Thyroid gland (tissue), 4 donors: ENCODE measurements at regions not wholly inside any gene's neighbourhood (a gene's known extent, or its start where the extent isn't known, plus 50 kb on each side); places are given as distances from the start of the nearest gene placed in this dataset.

Experiments
- DNase-seq, 2 donors: peaks; one replicate each; pipeline ENCODE4 v3.0.0-alpha.2; 2019
- H3K27ac ChIP-seq, 3 donors: fragments of 200-600 bp; sonication (generic); 1 replicate in 2 of 3; 2 replicates in 1 of 3; pipeline ENCODE4 v1.5.1; 2016 to 2019; ENCODE audit warnings: mild to moderate bottlenecking in 1 of 3, moderate library complexity in 1 of 3
- H3K27me3 ChIP-seq: fragments of 200-600 bp; sonication (generic); one replicate; pipeline ENCODE4 v1.5.1; 2019
- H3K36me3 ChIP-seq, 2 donors: fragments of 200-600 bp; sonication (generic); one replicate each; pipeline ENCODE4 v1.5.1; 2016 to 2019
- H3K4me1 ChIP-seq, 2 donors: fragments of 200-600 bp; sonication (generic); one replicate each; pipeline ENCODE4 v1.5.1; 2017 to 2019
- H3K4me3 ChIP-seq, 3 donors: fragments of 200-600 bp; sonication (generic); replicated peaks in 1 of 3; 1 replicate in 2 of 3; 2 replicates in 1 of 3; pipeline ENCODE4 v1.5.1; 2016; ENCODE audit warnings: mild to moderate bottlenecking in 1 of 3
- H3K9me3 ChIP-seq: fragments of 200-600 bp; sonication (generic); one replicate; pipeline ENCODE4 v1.5.1; 2017
- POLR2A ChIP-seq, 2 donors: fragments of 450-650 bp; IDR thresholded peaks; one replicate each; pipeline ENCODE4 v1.6.1; 2017; ENCODE audit warnings: antibody characterized with exemption in 2 of 2, mild to moderate bottlenecking in 2 of 2, moderate library complexity in 1 of 2
- WGBS, 2 donors: methylation state at CpG; one replicate each; pipeline ENCODE4 v1.1.5; 2017; 5-methylcytosine and 5-hydroxymethylcytosine counted together
- intact Hi-C: fragments of 100-400 bp; cut with DNase I; formaldehyde crosslinking; loops from one replicate; pipeline ENCODE4 v1.15.1; 2023
- TF ChIP-seq, protein P1 (sequence below), 6 experiments: fragments of 200-600 bp in 3 of 6; fragments of 450-650 bp in 3 of 6; sonication (generic) in 3 of 6; IDR thresholded peaks; one replicate each; pipeline ENCODE4 v1.5.1; 2016 to 2019; ENCODE audit warnings: antibody characterized with exemption in 6 of 6, mild to moderate bottlenecking in 2 of 6, inconsistent platforms in 1 of 6, moderate library complexity in 1 of 6

DNA sequence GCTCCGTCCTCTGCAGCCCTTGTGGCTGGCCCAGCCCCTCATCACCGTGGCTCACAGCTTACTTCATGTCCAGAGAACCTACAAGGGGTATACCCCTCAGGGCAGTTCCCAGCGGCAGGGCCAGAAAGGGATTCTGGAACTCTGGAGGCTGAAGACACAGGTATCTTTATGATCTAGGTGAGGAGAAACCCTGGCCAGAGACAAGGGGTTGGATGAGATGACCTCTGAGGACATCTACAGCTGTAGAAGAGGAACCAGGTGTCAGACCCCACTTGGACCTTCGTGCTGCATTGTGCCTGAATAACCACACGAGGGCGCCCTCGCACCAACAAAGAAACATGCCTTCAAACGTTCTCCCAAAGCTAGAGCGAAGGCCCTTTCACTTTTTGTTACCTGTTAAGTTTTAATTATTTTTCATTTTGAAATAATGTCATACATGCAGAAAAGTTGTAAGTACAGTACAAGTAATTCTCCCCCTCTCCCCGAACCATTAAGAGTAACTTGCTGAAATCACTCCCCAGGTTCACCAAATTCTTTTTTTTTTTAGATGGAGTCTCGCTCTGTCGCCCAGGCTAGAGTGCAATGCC is 118.7 kb upstream of the SMAD3 start:
- WGBS, 2 donors: 30 to 37% methylated on average over 11 to 12 of the region's 12 CpGs
- Histone ChIP-seq H3K9me3 (no peaks in the 10 kb centered on the region), H3K4me1 (peaks cover 0 to 4% of the 10 kb centered on the region in 2 donors), H3K27ac (no peak overlapping the region), H3K36me3 (no peaks in the 10 kb centered on the region), H3K27me3 (no peaks in the 10 kb centered on the region), H3K4me3 (no peak overlapping the region)
- DNase-seq: peak; percentile 62 to 74
- TF ChIP-seq, protein P1, sequence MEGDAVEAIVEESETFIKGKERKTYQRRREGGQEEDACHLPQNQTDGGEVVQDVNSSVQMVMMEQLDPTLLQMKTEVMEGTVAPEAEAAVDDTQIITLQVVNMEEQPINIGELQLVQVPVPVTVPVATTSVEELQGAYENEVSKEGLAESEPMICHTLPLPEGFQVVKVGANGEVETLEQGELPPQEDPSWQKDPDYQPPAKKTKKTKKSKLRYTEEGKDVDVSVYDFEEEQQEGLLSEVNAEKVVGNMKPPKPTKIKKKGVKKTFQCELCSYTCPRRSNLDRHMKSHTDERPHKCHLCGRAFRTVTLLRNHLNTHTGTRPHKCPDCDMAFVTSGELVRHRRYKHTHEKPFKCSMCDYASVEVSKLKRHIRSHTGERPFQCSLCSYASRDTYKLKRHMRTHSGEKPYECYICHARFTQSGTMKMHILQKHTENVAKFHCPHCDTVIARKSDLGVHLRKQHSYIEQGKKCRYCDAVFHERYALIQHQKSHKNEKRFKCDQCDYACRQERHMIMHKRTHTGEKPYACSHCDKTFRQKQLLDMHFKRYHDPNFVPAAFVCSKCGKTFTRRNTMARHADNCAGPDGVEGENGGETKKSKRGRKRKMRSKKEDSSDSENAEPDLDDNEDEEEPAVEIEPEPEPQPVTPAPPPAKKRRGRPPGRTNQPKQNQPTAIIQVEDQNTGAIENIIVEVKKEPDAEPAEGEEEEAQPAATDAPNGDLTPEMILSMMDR (IDR thresholded peaks at IDR 0.05): peak; percentile 81 to 97 (median 90)
- no peak for TF ChIP-seq POLR2A (IDR thresholded peaks at IDR 0.05)
- intact Hi-C loops: loop anchor here (5.0 to 10.0 kb wide), 2 partner anchors 361 to 488 kb away; no protein-coding TSS in a partner anchor

DNA sequence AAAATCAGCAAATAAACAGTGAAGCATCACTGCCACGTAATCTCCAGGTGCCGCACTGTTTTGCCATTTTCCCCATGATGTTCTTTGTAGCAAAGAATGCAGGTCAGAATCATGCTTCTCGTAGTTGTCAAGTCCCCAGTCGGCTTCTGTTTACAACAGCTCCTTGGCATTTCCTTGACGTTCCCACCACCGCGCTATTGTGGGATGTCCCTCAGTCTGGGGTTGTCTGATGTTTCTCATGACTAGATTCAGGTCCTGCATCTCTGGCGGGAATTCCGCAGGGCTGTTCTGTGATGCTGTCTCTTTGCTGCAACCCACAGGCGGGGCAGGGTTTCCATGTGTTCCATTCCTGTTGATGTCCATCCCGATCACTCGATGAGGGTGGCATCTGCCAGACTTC is 117.9 kb upstream of the SMAD3 start:
- no peak overlapping the region for H3K27ac ChIP-seq
- intact Hi-C loops: loop anchor here (5.0 to 10.0 kb wide), 2 partner anchors 360 to 487 kb away; no protein-coding TSS in a partner anchor
- H3K27me3 ChIP-seq: no peaks in the 10 kb centered on the region
- WGBS, 2 donors: 92% methylated on average over 12 of the region's 12 CpGs
- no peak overlapping the region for H3K4me3 ChIP-seq
- no peaks in the 10 kb centered on the region for H3K9me3 ChIP-seq
- H3K4me1 ChIP-seq: peaks cover 0 to 4% of the 10 kb centered on the region in 2 donors
- DNase-seq: no peak
- no peaks in the 10 kb centered on the region for H3K36me3 ChIP-seq
- TF ChIP-seq, protein P1 (IDR thresholded peaks at IDR 0.05): no peak
- TF ChIP-seq POLR2A (IDR thresholded peaks at IDR 0.05): no peak

DNA sequence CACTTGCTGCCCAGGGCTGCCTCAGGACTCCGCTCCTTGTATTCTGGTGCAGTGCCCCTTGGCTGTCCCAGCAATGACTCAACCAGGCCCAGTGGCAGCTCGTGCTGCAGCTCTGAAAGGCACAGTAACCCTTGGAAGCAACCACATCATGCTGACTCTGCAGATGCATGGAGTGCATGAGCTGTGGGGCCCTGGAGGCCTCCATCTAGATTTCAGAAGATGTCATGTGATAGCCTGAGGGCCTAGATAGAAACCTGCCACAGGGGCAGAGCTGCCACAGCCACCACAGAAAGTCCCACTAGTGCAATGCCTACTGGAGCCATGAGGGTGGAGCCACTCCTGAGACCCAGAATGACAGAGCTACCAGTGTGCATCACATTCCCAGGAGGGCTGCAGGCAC is 117.1 kb upstream of the SMAD3 start:
- DNase-seq: no peak
- Histone ChIP-seq H3K27ac (no peak overlapping the region), H3K36me3 (no peaks in the 10 kb centered on the region), H3K4me1 (peaks cover 0 to 4% of the 10 kb centered on the region in 2 donors), H3K9me3 (no peaks in the 10 kb centered on the region), H3K4me3 (no peak overlapping the region), H3K27me3 (no peaks in the 10 kb centered on the region)
- TF ChIP-seq, protein P1 (IDR thresholded peaks at IDR 0.05): no peak
- no peak for TF ChIP-seq POLR2A (IDR thresholded peaks at IDR 0.05)
- WGBS, 2 donors: 72 to 74% methylated on average over 2 of the region's 2 CpGs
- intact Hi-C loops: loop anchor here (5.0 to 10.0 kb wide), 2 partner anchors 359 to 487 kb away; no protein-coding TSS in a partner anchor

DNA sequence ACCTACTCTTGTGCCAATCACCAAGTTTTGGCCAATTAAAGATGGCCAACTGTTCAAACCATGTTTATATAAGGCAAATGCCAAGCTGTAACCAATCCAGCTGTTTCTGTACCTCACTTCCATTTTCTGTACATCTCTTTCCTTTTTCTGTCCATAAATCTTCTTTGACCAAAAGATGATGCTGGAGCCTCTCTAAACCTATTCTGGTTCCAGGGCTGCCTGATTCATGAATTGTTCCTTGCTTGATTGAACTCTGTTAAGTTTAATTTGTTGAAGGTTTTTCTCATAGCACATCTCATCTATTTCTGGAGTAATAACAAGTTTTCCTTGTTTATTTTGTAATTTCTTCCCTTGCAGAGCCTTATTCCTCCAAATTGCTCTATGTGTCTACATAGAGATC is 115.3 kb upstream of the SMAD3 start:
- H3K4me1 ChIP-seq: no peaks in the 10 kb centered on the region
- H3K9me3 ChIP-seq: no peaks in the 10 kb centered on the region
- intact Hi-C loops: no loop called here
- TF ChIP-seq, protein P1 (IDR thresholded peaks at IDR 0.05): no peak
- no peak for TF ChIP-seq POLR2A (IDR thresholded peaks at IDR 0.05)
- H3K36me3 ChIP-seq: no peaks in the 10 kb centered on the region
- H3K27ac ChIP-seq: no peak overlapping the region
- no peak for DNase-seq
- no peak overlapping the region for H3K4me3 ChIP-seq
- no peaks in the 10 kb centered on the region for H3K27me3 ChIP-seq

DNA sequence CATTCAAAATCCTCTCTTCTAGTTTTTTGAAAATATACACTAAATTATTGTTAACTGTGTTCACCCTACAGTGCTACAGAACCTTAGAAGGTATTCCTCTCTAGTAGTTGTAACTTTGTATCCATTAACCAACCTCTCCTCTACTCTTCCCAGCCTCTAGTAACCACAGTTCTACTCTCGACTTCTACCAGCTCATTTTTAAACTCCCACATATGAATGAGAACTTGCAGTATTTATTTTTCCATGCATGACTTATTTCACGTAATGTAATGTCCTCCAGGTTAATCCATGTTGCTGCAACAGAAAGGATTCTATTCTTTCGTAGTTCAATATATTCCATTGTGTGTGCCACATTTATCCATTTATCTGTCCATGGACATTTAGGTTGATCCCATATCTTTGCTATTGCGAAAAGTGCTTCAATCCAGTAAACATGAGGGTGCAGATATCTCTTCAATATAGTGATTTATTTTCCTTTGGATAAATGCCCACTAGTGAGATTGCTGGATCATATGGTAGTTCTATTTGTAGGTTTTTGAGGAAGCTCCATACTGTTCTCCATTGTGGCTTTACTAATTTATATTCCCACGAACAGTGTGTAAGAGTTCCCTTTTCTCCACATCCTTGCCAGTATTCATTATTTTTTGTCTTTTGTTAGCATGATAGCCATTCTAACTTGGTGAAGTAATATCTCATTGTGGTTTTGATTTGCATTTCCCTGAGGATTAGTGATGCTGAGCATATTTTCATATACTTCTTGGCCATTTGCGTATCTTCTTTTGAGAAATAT is 113.7 kb upstream of the SMAD3 start:
- no peak overlapping the region for H3K4me3 ChIP-seq
- no peaks in the 10 kb centered on the region for H3K36me3 ChIP-seq
- no peak for TF ChIP-seq POLR2A (IDR thresholded peaks at IDR 0.05)
- TF ChIP-seq, protein P1 (IDR thresholded peaks at IDR 0.05): no peak
- DNase-seq: no peak
- intact Hi-C loops: no loop called here
- H3K27me3 ChIP-seq: no peaks in the 10 kb centered on the region
- no peak overlapping the region for H3K27ac ChIP-seq
- H3K9me3 ChIP-seq: no peaks in the 10 kb centered on the region
- H3K4me1 ChIP-seq: no peaks in the 10 kb centered on the region
- 86 to 87% methylated on average over 6 of the region's 6 CpGs for WGBS, 2 donors
